COLO668 (cell line): ENCODE measurements at regions not wholly inside any gene's neighbourhood (a gene's known extent, or its start where the extent isn't known, plus 50 kb on each side); places are given as distances from the start of the nearest gene placed in this dataset.

Experiments used
- DNase-seq: peaks from one replicate; lab custom pipeline; 2025; ENCODE audit not compliant: unreplicated experiment; lab: John Stamatoyannopoulos, UW

- DNase-seq: no peak
Observed at GRCh38 chr12:60834806-60835205, 1239.0 kb downstream of the SLC16A7 start.

GRCh38 chr12:60836651-60837050 lies 1240.8 kb downstream of the SLC16A7 start:
- DNase-seq: no peak

- DNase-seq: no peak
Observed at GRCh38 chr12:60842181-60842580, 1246.4 kb downstream of the SLC16A7 start.

DNA sequence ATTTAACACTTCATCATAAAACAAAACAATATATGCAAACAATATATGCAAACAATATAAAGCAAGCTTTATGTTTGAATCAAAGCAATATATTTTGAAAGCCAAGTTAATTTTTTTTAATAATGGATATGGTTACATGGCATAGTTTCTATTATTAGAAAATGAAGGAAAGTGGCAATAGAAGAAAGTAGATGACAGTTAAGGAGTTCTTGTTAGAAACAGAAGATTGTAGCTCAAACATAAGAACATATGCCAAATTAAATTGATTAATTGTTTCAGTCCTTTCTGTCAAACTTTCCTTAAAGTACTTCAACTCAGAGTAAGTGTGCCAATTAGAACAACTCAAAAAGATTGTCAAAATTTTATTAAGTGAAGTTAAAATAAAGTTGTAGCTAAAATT lies 1248.3 kb downstream of the SLC16A7 start:
- DNase-seq: no peak

- no peak for DNase-seq
Observed at GRCh38 chr12:60844875-60845274, 1249.0 kb downstream of the SLC16A7 start.

DNA sequence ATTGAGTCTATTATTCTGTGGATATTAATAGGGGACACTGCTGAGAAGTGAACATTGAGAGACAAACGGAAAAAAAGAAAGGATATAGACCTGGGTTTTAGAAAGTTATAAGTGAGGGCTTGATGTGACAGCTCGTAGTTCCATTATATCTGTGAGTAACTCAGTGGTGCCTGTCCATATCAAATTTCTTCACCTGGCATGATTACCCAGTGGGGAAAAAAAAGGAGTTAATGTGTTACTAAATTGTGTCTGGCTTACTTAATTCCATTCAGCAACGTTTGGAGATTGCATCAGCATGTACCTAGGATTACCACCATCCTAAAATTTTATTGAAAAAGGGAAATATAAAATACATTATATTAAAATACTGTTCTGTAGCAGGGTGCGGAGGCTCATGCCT lies 1249.9 kb downstream of the SLC16A7 start:
- DNase-seq: no peak

DNA sequence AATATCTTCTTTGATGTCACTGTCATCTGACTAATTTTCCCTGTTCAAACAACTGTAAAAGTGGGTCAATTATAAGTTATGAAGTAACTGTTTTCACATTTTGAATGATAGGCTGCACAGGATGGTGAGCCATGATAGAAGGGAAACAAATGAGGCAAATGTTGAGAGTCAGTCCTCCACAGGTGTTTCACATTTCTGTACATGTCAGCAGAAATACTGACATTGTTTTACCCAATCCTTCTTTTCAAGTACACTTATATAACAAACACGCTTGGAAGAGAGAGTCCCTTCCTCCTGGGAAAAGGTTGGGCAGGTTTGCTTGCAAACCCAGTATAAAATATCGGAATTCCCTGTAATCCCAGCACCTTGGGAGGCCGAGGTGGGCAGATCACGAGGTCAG lies 1251.5 kb downstream of the SLC16A7 start:
- DNase-seq: no peak

DNA sequence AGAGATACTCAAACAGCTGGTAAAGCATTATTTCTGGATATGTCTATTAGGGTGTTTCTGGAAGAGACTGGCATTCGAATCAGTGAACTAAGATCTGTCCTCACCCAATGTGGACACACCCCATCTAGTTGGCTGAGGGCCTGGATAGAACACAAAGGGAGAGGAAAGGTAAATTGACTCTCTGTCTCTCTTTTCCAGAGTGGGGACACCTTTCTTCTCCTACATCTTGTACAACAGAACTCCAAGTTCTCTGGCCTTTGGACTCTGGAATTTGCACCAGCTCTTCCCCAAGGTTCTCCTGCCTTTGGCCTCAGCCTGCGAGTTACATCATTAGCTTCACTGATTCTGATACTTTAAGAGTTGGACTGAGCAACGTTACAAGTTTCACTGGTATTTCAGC lies 1253.9 kb downstream of the SLC16A7 start:
- DNase-seq: no peak

GRCh38 chr12:60853407-60853806 lies 1257.6 kb downstream of the SLC16A7 start:
- no peak for DNase-seq

GRCh38 chr12:60863421-60863820 lies 1267.6 kb downstream of the SLC16A7 start:
- no peak for DNase-seq

DNA sequence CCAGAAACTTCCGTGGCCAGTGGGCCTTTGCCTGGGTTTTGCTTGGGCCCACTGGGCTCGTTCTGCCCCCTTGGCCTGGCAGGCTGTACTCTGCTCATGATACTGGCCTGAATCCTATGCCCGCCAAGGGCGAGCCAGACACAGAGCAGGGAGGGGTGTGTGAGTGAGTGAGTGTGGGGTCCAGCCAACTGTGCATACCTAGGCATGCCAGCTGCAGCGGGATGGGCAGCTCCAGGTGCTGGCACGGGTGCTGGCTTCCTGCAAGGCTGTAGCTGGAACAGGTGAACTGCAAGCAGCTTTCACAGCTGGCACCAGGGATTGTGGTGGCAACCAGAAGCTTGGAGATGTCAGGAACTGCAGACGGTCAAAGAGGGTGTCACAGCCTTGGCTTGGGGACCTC lies 1276.4 kb downstream of the SLC16A7 start:
- no peak for DNase-seq

- DNase-seq: no peak
Observed at GRCh38 chr12:60872850-60873713, 1277.3 kb downstream of the SLC16A7 start.

DNA sequence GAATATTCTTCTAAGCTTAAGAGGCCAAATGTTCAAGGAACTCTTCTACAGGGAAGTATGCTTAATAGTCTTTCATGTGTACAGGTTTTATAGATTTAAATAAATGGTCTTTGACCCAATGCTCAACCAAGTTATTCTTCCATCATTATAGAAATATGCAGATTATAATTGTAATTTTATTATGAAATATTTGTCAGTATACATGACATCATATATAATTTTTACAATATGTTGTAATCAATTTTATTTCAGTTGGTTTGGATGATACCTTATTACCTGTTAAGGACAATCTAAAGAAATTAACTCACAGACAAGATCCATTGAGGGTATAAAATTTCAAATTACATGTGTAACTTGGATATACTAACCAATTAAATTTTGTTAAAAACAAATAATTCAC lies 1278.3 kb downstream of the SLC16A7 start:
- no peak for DNase-seq

DNA sequence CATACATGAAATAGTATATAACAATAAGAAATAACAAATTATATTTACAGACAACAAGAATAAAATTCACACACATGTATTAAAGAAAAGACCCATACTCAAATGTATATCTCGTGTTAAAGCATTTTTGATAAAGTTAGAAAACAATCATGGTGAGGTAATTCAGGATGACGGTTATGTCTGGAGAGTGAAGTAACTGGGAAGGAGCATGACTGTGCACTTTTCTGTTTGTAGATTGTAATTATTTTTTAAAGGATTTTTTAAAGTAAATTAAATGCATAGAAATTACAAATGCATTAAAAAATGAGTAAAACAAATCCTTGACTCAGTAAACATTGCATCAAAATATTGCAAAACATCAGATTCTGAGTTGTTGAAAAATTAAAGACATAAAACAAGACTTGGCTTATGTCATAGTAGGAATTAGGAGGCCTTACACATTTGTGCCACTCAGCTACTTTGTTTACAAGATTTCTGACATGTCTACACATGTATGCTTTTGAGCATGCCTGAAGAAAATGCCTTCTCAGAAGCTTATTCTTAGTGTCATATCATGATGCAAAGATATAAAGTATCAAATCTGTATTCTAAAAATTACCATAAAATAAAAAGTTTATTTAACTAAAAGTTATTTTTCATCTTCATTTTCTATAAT lies 1325.1 kb downstream of the SLC16A7 start:
- no peak for DNase-seq

GRCh38 chr12:60921541-60921940 lies 1325.7 kb downstream of the SLC16A7 start:
- DNase-seq: no peak

DNA sequence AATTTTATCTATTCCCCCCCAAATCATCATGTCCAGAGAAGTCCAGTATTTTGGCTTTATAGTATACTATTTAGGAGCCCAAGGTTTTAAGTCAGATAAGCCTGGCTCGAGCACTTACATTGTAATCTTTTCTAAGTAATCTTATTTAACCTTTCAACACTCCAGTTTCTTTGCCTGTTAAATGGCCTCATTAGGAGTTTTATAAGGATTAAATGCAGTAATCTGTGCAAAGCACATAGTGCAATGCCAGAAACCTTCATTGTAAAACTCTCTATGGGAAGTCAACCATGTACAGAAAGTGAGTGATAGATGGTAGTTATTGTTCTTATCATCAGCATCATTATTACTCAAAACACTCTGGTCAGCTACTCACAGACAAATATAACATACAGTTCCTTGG lies 1330.4 kb downstream of the SLC16A7 start:
- DNase-seq: no peak

GRCh38 chr12:60930151-60930550 lies 1330.1 kb upstream of the USP15 start:
- no peak for DNase-seq

DNA sequence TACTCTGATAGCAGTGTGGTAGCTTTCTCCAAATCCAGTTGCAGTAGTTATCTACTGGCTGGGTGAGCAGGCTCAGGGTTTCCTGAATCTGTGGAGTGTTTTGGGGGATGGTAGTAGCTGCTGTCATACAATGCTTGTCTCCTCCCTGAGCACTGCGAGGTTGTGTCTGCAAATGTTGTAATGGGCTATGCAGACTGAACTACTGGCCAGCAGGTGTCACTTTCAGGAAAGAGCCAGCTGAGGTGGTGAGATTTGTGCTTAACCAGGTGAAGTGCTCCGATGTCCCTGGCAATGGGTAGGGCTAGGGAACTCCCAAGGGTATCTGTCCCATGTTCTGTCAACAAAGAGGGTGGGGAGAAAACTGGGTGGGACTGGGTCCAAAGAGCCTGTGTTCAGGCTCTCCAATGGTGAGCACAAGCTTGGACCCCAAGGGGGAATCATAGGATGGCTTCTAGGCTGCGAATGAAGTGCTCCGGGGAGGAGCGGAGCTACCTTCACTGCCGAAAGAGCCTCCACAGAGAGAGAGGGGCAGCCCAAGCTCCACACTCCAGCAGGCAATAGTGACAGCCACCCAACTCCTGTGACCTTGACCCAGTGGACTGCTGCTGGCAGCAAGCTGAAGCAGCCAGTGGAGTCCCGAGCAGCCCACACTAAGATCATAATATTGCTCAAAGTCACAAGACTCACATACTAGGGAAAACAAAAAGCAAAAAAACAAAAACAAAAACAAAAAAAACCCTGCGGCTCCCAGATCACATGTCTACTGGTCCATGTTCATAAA lies 1324.0 kb upstream of the USP15 start:
- DNase-seq: no peak

GRCh38 chr12:60947533-60947932 lies 1312.7 kb upstream of the USP15 start:
- no peak for DNase-seq

- no peak for DNase-seq
Observed at GRCh38 chr12:60967128-60967527, 1293.1 kb upstream of the USP15 start.

DNA sequence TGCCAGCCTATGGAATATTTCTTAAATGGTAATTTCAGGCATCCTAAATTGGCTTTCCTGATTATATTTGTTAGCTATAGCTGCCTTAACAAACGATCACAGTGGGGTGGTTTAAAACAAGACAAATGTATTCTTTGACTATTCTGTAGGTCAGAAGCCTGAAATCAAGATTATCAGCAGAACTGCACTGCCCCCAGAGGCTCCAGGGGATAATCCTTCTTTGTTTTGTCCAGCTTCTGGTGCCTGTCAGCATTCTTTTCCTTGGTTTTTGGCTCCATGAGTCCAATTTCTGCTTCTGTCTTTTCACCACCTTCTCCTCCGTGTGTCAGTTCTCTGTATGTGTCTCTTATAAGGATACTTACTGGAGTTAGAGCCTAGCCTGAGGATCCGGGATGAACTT lies 1282.2 kb upstream of the USP15 start:
- DNase-seq: no peak

DNA sequence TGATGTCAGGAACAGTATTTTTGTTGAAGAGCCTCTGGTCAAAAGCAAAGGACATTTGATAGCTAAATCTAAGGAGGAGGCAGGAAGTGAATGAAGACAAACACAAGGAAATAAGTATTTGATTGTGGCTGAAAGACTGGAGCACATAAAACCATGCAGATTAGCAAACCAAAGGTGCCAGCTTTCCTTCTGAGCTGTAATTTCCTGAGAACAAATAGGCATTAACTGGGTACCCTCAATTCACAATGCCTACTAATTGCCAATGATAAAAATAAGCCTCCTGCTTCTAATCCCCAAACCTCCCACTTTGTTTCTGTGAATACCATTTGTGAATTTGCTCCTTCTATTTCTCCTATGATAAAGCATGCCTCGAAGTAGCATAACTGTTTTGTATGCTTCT lies 1279.6 kb upstream of the USP15 start:
- DNase-seq: no peak
